ENCODE measurements at regions not wholly inside any gene's neighbourhood (a gene's known extent, or its start where the extent isn't known, plus 50 kb on each side); places are given as distances from the start of the nearest gene placed in this dataset.

DNA sequence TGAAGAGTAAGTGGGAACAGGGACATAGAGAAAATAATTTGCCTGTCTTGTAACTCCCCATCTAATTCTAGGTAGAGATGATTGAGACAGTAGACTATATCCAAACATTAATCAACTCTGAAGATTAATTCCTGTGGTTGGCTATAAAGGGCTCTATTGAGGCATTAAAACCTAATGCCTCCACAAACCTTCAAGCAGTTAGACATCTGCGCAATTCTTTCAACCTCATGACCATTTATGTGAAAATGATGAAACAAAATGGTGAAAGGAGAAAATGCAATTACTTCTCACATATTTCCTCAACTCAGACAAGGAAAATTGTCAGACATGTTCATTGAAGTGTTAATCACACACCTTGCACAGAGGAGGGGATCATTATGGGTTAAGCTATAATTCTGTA is 164.5 kb upstream of the MYT1L start:
- Histone ChIP-seq H3K4me1 (ENCODE audit: control insufficient read depth in 1 of 2, insufficient read depth in 2 of 2, low read length in 2 of 2) (no peaks in the 10 kb centered on the region), H3K4me3 (replicated peaks in 1 of 2; ENCODE audit: low read depth in 1 of 2, low read length in 2 of 2) (no peak overlapping the region), H2AFZ (ENCODE audit: low read depth, low read length, poor library complexity, severe bottlenecking) (no peak overlapping the region), H3K4me2 (ENCODE audit: low read length) (no peak overlapping the region), H3K79me2 (ENCODE audit: insufficient read depth, low read length) (no peaks in the 10 kb centered on the region), H3K9me2 (ENCODE audit: insufficient read depth) (no peaks in the 10 kb centered on the region), H3K36me3 (ENCODE audit: control insufficient read depth in 1 of 2, insufficient read depth in 2 of 2, low read length in 2 of 2) (no peaks in the 10 kb centered on the region), H3K9me3 (ENCODE audit: control insufficient read depth in 1 of 2, insufficient read depth in 1 of 2, low read depth in 1 of 2, low read length in 2 of 2) (peaks cover 0 to 2% of the 10 kb centered on the region in 2 experiments; a peak in 1 of 4 replicates), H3K27me3 (ENCODE audit: insufficient read depth, low read length) (no peaks in the 10 kb centered on the region), H4K20me1 (ENCODE audit: insufficient read depth) (no peaks in the 10 kb centered on the region), H3K27ac (ENCODE audit: low read depth, low read length) (no peak overlapping the region), H3K9ac (ENCODE audit: low read length) (no peak overlapping the region)
- DNase-seq (ENCODE audit: low read depth, low spot score) (no peak), ATAC-seq (no peak)
- BruUV-seq (replicated peaks) = no TSS peak
- intact Hi-C loops (cut with micrococcal nuclease) = no loop called here
- ChIA-PET CTCF (no interaction called here), RAD21 (ENCODE audit: low non-redundant PET in 1 of 2, low total read pairs in 2 of 2, uncharacterized antibody in 2 of 2, unreplicated experiment in 2 of 2) (no interaction called here), POLR2A (no interaction called here)
- TF ChIP-seq SRF (IDR thresholded peaks at IDR 0.05; ENCODE audit: low read depth) (no peak), FOSL1 (IDR thresholded peaks at IDR 0.05; ENCODE audit: low read depth) (no peak), CBX3 (IDR thresholded peaks at IDR 0.05; ENCODE audit: low read depth) (no peak), CEBPB (IDR thresholded peaks at IDR 0.05; ENCODE audit: low read depth) (no peak), MAX (IDR thresholded peaks at IDR 0.05) (no peak)

GRCh38 chr2:2493496-2493895 is 162.4 kb upstream of the MYT1L start:
- BruUV-seq (replicated peaks) = no TSS peak
- POLR2A ChIA-PET = no interaction called here
- ATAC-seq (no peak), DNase-seq (ENCODE audit: low read depth, low spot score) (no peak)
- Histone ChIP-seq H3K9me2 (ENCODE audit: insufficient read depth) (no peaks in the 10 kb centered on the region), H3K79me2 (ENCODE audit: insufficient read depth, low read length) (no peaks in the 10 kb centered on the region), H3K27ac (ENCODE audit: low read depth, low read length) (no peak overlapping the region), H3K4me1 (ENCODE audit: control insufficient read depth in 1 of 2, insufficient read depth in 2 of 2, low read length in 2 of 2) (no peaks in the 10 kb centered on the region), H3K27me3 (ENCODE audit: insufficient read depth, low read length) (no peaks in the 10 kb centered on the region), H2AFZ (ENCODE audit: low read depth, low read length, poor library complexity, severe bottlenecking) (no peak overlapping the region), H3K4me3 (replicated peaks in 1 of 2; ENCODE audit: low read depth in 1 of 2, low read length in 2 of 2) (no peak overlapping the region), H3K36me3 (ENCODE audit: control insufficient read depth in 1 of 2, insufficient read depth in 2 of 2, low read length in 2 of 2) (no peaks in the 10 kb centered on the region), H4K20me1 (ENCODE audit: insufficient read depth) (no peaks in the 10 kb centered on the region), H3K4me2 (ENCODE audit: low read length) (no peak overlapping the region), H3K9me3 (ENCODE audit: control insufficient read depth in 1 of 2, insufficient read depth in 1 of 2, low read depth in 1 of 2, low read length in 2 of 2) (peaks cover 0 to 2% of the 10 kb centered on the region in 2 experiments; a peak in 1 of 4 replicates), H3K9ac (ENCODE audit: low read length) (no peak overlapping the region)
- CTCF ChIA-PET = no interaction called here
- TF ChIP-seq TCF7L2 (IDR thresholded peaks at IDR 0.05; ENCODE audit: borderline replicate concordance, extremely low read depth, insufficient read depth, insufficient read length) (no peak), SRF (IDR thresholded peaks at IDR 0.05; ENCODE audit: low read depth) (no peak), CEBPB (IDR thresholded peaks at IDR 0.05; ENCODE audit: low read depth) (no peak), FOSL1 (IDR thresholded peaks at IDR 0.05; ENCODE audit: low read depth) (no peak), RAD21 (IDR thresholded peaks at IDR 0.05; ENCODE audit: low read depth) (no peak), SP1 (IDR thresholded peaks at IDR 0.05; ENCODE audit: low read depth) (no peak)
- TF ChIP-seq, protein P1, sequence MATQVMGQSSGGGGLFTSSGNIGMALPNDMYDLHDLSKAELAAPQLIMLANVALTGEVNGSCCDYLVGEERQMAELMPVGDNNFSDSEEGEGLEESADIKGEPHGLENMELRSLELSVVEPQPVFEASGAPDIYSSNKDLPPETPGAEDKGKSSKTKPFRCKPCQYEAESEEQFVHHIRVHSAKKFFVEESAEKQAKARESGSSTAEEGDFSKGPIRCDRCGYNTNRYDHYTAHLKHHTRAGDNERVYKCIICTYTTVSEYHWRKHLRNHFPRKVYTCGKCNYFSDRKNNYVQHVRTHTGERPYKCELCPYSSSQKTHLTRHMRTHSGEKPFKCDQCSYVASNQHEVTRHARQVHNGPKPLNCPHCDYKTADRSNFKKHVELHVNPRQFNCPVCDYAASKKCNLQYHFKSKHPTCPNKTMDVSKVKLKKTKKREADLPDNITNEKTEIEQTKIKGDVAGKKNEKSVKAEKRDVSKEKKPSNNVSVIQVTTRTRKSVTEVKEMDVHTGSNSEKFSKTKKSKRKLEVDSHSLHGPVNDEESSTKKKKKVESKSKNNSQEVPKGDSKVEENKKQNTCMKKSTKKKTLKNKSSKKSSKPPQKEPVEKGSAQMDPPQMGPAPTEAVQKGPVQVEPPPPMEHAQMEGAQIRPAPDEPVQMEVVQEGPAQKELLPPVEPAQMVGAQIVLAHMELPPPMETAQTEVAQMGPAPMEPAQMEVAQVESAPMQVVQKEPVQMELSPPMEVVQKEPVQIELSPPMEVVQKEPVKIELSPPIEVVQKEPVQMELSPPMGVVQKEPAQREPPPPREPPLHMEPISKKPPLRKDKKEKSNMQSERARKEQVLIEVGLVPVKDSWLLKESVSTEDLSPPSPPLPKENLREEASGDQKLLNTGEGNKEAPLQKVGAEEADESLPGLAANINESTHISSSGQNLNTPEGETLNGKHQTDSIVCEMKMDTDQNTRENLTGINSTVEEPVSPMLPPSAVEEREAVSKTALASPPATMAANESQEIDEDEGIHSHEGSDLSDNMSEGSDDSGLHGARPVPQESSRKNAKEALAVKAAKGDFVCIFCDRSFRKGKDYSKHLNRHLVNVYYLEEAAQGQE (IDR thresholded peaks at IDR 0.05; ENCODE audit: low read depth) = no peak
- intact Hi-C loops (cut with micrococcal nuclease) = no loop called here
- RAD21 ChIA-PET (ENCODE audit: low non-redundant PET in 1 of 2, low total read pairs in 2 of 2, uncharacterized antibody in 2 of 2, unreplicated experiment in 2 of 2) = no interaction called here

Data from HCT116 (cell line).